HG03097 (cell line): ENCODE measurements at regions not wholly inside any gene's neighbourhood (a gene's known extent, or its start where the extent isn't known, plus 50 kb on each side); places are given as distances from the start of the nearest gene placed in this dataset.

ENCODE experiments used
- ATAC-seq: cut with Tn5 transposase; IDR thresholded peaks from one replicate; pipeline ENCODE4 v1.9.1; 2021; ENCODE audit not compliant: unreplicated experiment, low FRiP score

- ATAC-seq: no peak
Observed at GRCh38 chr5:88377240-88377639, 108.6 kb upstream of the TMEM161B start.

- ATAC-seq: no peak
Observed at GRCh38 chr5:88376728-88377127, 108.1 kb upstream of the TMEM161B start.

GRCh38 chr5:88374391-88374790, 105.7 kb upstream of the TMEM161B start:
- ATAC-seq: no peak

- ATAC-seq: no peak
Observed at GRCh38 chr5:88370824-88371223, 102.2 kb upstream of the TMEM161B start.

GRCh38 chr5:88368201-88368600, 99.6 kb upstream of the TMEM161B start:
- ATAC-seq: no peak

- no peak for ATAC-seq
Observed at GRCh38 chr5:88364991-88365390, 96.3 kb upstream of the TMEM161B start.

- ATAC-seq: no peak
Observed at GRCh38 chr5:88355490-88356050, 86.9 kb upstream of the TMEM161B start.

GRCh38 chr5:88325868-88326267, 57.2 kb upstream of the TMEM161B start:
- no peak for ATAC-seq

GRCh38 chr5:88322785-88323184, 54.1 kb upstream of the TMEM161B start:
- ATAC-seq: no peak
